SJSA1 (cell line): ENCODE measurements at regions not wholly inside any gene's neighbourhood (a gene's known extent, or its start where the extent isn't known, plus 50 kb on each side); places are given as distances from the start of the nearest gene placed in this dataset.

Source experiments
- DNase-seq, 2 experiments: peaks; one replicate each; pipeline ENCODE4 v3.0.0-alpha.2; 2015 to 2020; ENCODE audit warnings: low spot score in 2 of 2, low read depth in 1 of 2
- H3K27ac ChIP-seq: fragments of 250-450 bp; sonication (Bioruptor Pico); 2 replicates; pipeline ENCODE4 v1.5.1; 2020; ENCODE audit warnings: mild to moderate bottlenecking, moderate library complexity
- H3K27me3 ChIP-seq: fragments of 250-450 bp; sonication (Bioruptor Pico); replicated peaks from 2 replicates; pipeline ENCODE4 v1.5.1; 2020; ENCODE audit warnings: mild to moderate bottlenecking, moderate library complexity
- H3K36me3 ChIP-seq: fragments of 250-450 bp; sonication (Bioruptor Pico); 2 replicates; pipeline ENCODE4 v1.5.1; 2020; ENCODE audit warnings: mild to moderate bottlenecking
- H3K4me1 ChIP-seq: fragments of 250-450 bp; sonication (Bioruptor Pico); replicated peaks from 2 replicates; pipeline ENCODE4 v1.6.1; 2021; ENCODE audit warnings: mild to moderate bottlenecking
- H3K4me3 ChIP-seq: fragments of 250-450 bp; sonication (Bioruptor Pico); 2 replicates; pipeline ENCODE4 v1.5.1; 2020; ENCODE audit warnings: mild to moderate bottlenecking
- H3K9me3 ChIP-seq: fragments of 250-450 bp; sonication (Bioruptor Pico); replicated peaks from 2 replicates; pipeline ENCODE4 v1.5.1; 2020; ENCODE audit warnings: mild to moderate bottlenecking

GRCh38 chr20:6440443-6440799 is 317.6 kb upstream of the FERMT1 start:
- no peaks in the 10 kb centered on the region for H3K27me3 ChIP-seq
- H3K36me3 ChIP-seq = no peaks in the 10 kb centered on the region
- DNase-seq = no peak
- no peak overlapping the region for H3K4me3 ChIP-seq
- no peaks in the 10 kb centered on the region for H3K4me1 ChIP-seq
- no peaks in the 10 kb centered on the region; the same call in 1 of the 2 replicates for H3K9me3 ChIP-seq
- no peak overlapping the region for H3K27ac ChIP-seq

GRCh38 chr20:6439737-6440442 is 317.1 kb upstream of the FERMT1 start:
- Histone ChIP-seq H3K27ac (no peak overlapping the region), H3K27me3 (no peaks in the 10 kb centered on the region), H3K4me3 (no peak overlapping the region), H3K9me3 (no peaks in the 10 kb centered on the region; the same call in 1 of the 2 replicates), H3K4me1 (no peaks in the 10 kb centered on the region), H3K36me3 (no peaks in the 10 kb centered on the region)
- DNase-seq = no peak

- H3K36me3 ChIP-seq = no peaks in the 10 kb centered on the region
- no peak overlapping the region for H3K27ac ChIP-seq
- H3K27me3 ChIP-seq = no peaks in the 10 kb centered on the region
- no peak for DNase-seq
- H3K9me3 ChIP-seq = no peaks in the 10 kb centered on the region
- H3K4me3 ChIP-seq = no peak overlapping the region
- H3K4me1 ChIP-seq = no peaks in the 10 kb centered on the region
Measured at GRCh38 chr20:6434131-6434530, 311.3 kb upstream of the FERMT1 start.

- H3K4me1 ChIP-seq = no peaks in the 10 kb centered on the region
- no peaks in the 10 kb centered on the region for H3K27me3 ChIP-seq
- no peaks in the 10 kb centered on the region for H3K36me3 ChIP-seq
- H3K27ac ChIP-seq = no peak overlapping the region
- no peaks in the 10 kb centered on the region for H3K9me3 ChIP-seq
- H3K4me3 ChIP-seq = no peak overlapping the region
- no peak for DNase-seq
Measured at GRCh38 chr20:6430381-6430780, 307.6 kb upstream of the FERMT1 start.

- Histone ChIP-seq H3K27ac (no peak overlapping the region), H3K36me3 (no peaks in the 10 kb centered on the region), H3K4me3 (no peak overlapping the region), H3K4me1 (no peaks in the 10 kb centered on the region), H3K27me3 (no peaks in the 10 kb centered on the region), H3K9me3 (no peaks in the 10 kb centered on the region)
- DNase-seq = no peak
Measured at GRCh38 chr20:6426287-6426891, 303.6 kb upstream of the FERMT1 start.

- Histone ChIP-seq H3K4me1 (peaks cover 6% of the 10 kb centered on the region; the same call in 1 of the 2 replicates), H3K27ac (no peak overlapping the region), H3K36me3 (no peaks in the 10 kb centered on the region), H3K9me3 (no peaks in the 10 kb centered on the region), H3K27me3 (no peaks in the 10 kb centered on the region), H3K4me3 (no peak overlapping the region)
- DNase-seq = no peak
Measured at GRCh38 chr20:6421321-6422248, 298.8 kb upstream of the FERMT1 start.

GRCh38 chr20:6420336-6420735 is 297.5 kb upstream of the FERMT1 start:
- no peak for DNase-seq
- Histone ChIP-seq H3K27me3 (no peaks in the 10 kb centered on the region), H3K36me3 (no peaks in the 10 kb centered on the region), H3K27ac (no peak overlapping the region), H3K9me3 (no peaks in the 10 kb centered on the region), H3K4me3 (no peak overlapping the region), H3K4me1 (peaks cover 6% of the 10 kb centered on the region; the same call in 1 of the 2 replicates)

GRCh38 chr20:6418732-6419131 is 295.9 kb upstream of the FERMT1 start:
- H3K4me1 ChIP-seq = peaks cover 6% of the 10 kb centered on the region; the same call in 1 of the 2 replicates
- DNase-seq = peak in 1 of 2 experiments; percentile 31
- H3K27me3 ChIP-seq = no peaks in the 10 kb centered on the region
- H3K27ac ChIP-seq = no peak overlapping the region
- H3K9me3 ChIP-seq = no peaks in the 10 kb centered on the region
- H3K36me3 ChIP-seq = no peaks in the 10 kb centered on the region
- H3K4me3 ChIP-seq = no peak overlapping the region

- Histone ChIP-seq H3K27ac (no peak overlapping the region), H3K9me3 (no peaks in the 10 kb centered on the region), H3K4me1 (peaks cover 6% of the 10 kb centered on the region; the same call in 1 of the 2 replicates), H3K36me3 (no peaks in the 10 kb centered on the region), H3K4me3 (no peak overlapping the region), H3K27me3 (no peaks in the 10 kb centered on the region)
- DNase-seq = no peak
Measured at GRCh38 chr20:6416371-6416770, 293.5 kb upstream of the FERMT1 start.

GRCh38 chr20:6411651-6412050 is 288.8 kb upstream of the FERMT1 start:
- no peaks in the 10 kb centered on the region for H3K36me3 ChIP-seq
- H3K27ac ChIP-seq = no peak overlapping the region
- no peak for DNase-seq
- no peaks in the 10 kb centered on the region for H3K9me3 ChIP-seq
- no peaks in the 10 kb centered on the region for H3K4me1 ChIP-seq
- H3K4me3 ChIP-seq = no peak overlapping the region
- no peaks in the 10 kb centered on the region for H3K27me3 ChIP-seq

GRCh38 chr20:6410721-6411120 is 287.9 kb upstream of the FERMT1 start:
- H3K36me3 ChIP-seq = no peaks in the 10 kb centered on the region
- no peaks in the 10 kb centered on the region for H3K9me3 ChIP-seq
- no peak for DNase-seq
- H3K4me3 ChIP-seq = no peak overlapping the region
- H3K4me1 ChIP-seq = no peaks in the 10 kb centered on the region
- H3K27ac ChIP-seq = no peak overlapping the region
- H3K27me3 ChIP-seq = no peaks in the 10 kb centered on the region

- no peaks in the 10 kb centered on the region for H3K27me3 ChIP-seq
- no peak overlapping the region for H3K27ac ChIP-seq
- no peak for DNase-seq
- H3K4me3 ChIP-seq = no peak overlapping the region
- no peaks in the 10 kb centered on the region for H3K4me1 ChIP-seq
- H3K9me3 ChIP-seq = no peaks in the 10 kb centered on the region
- no peaks in the 10 kb centered on the region for H3K36me3 ChIP-seq
Measured at GRCh38 chr20:6407163-6407562, 284.3 kb upstream of the FERMT1 start.

GRCh38 chr20:6401893-6402557 is 279.2 kb upstream of the FERMT1 start:
- Histone ChIP-seq H3K4me1 (0 out of 2 replicates have a peak, but pooled peaks cover 5% of the 10 kb centered on the region), H3K27ac (no peak overlapping the region), H3K36me3 (no peaks in the 10 kb centered on the region), H3K27me3 (no peaks in the 10 kb centered on the region), H3K9me3 (no peaks in the 10 kb centered on the region), H3K4me3 (no peak overlapping the region)
- DNase-seq = peak in 1 of 2 experiments; percentile 9
